ENCODE measurements at regions not wholly inside any gene's neighbourhood (a gene's known extent, or its start where the extent isn't known, plus 50 kb on each side); places are given as distances from the start of the nearest gene placed in this dataset.

GRCh38 chr3:107455621-107456020, 67.1 kb upstream of the BBX start:
- TF ChIP-seq EZH2 (optimal IDR thresholded peaks at IDR 0.05; ENCODE audit: low read depth, low read length) (no peak), EZH2phosphoT487 (IDR thresholded peaks at IDR 0.05; ENCODE audit: low read length) (no peak)
- TF ChIP-seq, protein P1, sequence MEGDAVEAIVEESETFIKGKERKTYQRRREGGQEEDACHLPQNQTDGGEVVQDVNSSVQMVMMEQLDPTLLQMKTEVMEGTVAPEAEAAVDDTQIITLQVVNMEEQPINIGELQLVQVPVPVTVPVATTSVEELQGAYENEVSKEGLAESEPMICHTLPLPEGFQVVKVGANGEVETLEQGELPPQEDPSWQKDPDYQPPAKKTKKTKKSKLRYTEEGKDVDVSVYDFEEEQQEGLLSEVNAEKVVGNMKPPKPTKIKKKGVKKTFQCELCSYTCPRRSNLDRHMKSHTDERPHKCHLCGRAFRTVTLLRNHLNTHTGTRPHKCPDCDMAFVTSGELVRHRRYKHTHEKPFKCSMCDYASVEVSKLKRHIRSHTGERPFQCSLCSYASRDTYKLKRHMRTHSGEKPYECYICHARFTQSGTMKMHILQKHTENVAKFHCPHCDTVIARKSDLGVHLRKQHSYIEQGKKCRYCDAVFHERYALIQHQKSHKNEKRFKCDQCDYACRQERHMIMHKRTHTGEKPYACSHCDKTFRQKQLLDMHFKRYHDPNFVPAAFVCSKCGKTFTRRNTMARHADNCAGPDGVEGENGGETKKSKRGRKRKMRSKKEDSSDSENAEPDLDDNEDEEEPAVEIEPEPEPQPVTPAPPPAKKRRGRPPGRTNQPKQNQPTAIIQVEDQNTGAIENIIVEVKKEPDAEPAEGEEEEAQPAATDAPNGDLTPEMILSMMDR (IDR thresholded peaks at IDR 0.05; ENCODE audit: low read length), result no peak
- Histone ChIP-seq H3K27ac (ENCODE audit: low read length) (no peak overlapping the region), H2AFZ (ENCODE audit: low read length) (no peak overlapping the region), H3K4me3 (ENCODE audit: low read length) (no peak overlapping the region), H3K9me3 (replicated peaks; ENCODE audit: insufficient read depth, low read length) (no peaks in the 10 kb centered on the region), H4K20me1 (ENCODE audit: insufficient read depth, low read length) (no peaks in the 10 kb centered on the region), H3K27me3 (replicated peaks; ENCODE audit: insufficient read depth, low read length) (no peaks in the 10 kb centered on the region), H3K79me2 (ENCODE audit: low read length) (no peaks in the 10 kb centered on the region), H3K4me1 (ENCODE audit: low read length) (no peaks in the 10 kb centered on the region), H3K9ac (ENCODE audit: low read length) (no peak overlapping the region), H3K9me2 (replicated peaks; ENCODE audit: insufficient read depth, low read length) (no peaks in the 10 kb centered on the region), H3K36me3 (replicated peaks; ENCODE audit: insufficient read depth, low read length) (no peaks in the 10 kb centered on the region), H3F3A (ENCODE audit: insufficient read depth, low read length) (no peaks in the 10 kb centered on the region), H3K4me2 (ENCODE audit: low read depth, low read length) (no peak overlapping the region)
- no peak for DNase-seq

- Histone ChIP-seq H3K9me3 (replicated peaks; ENCODE audit: insufficient read depth, low read length) (no peaks in the 10 kb centered on the region), H2AFZ (ENCODE audit: low read length) (no peak overlapping the region), H3K4me3 (ENCODE audit: low read length) (no peak overlapping the region), H3K79me2 (ENCODE audit: low read length) (no peaks in the 10 kb centered on the region), H3K36me3 (replicated peaks; ENCODE audit: insufficient read depth, low read length) (no peaks in the 10 kb centered on the region), H3F3A (ENCODE audit: insufficient read depth, low read length) (no peaks in the 10 kb centered on the region), H3K27me3 (replicated peaks; ENCODE audit: insufficient read depth, low read length) (no peaks in the 10 kb centered on the region), H4K20me1 (ENCODE audit: insufficient read depth, low read length) (no peaks in the 10 kb centered on the region), H3K27ac (ENCODE audit: low read length) (no peak overlapping the region), H3K9me2 (replicated peaks; ENCODE audit: insufficient read depth, low read length) (no peaks in the 10 kb centered on the region), H3K9ac (ENCODE audit: low read length) (no peak overlapping the region), H3K4me2 (ENCODE audit: low read depth, low read length) (no peak overlapping the region), H3K4me1 (ENCODE audit: low read length) (no peaks in the 10 kb centered on the region)
- DNase-seq, result no peak
- TF ChIP-seq EZH2phosphoT487 (IDR thresholded peaks at IDR 0.05; ENCODE audit: low read length), result no peak
These were observed 66.3 kb upstream of the BBX start for GRCh38 chr3:107456501-107456900.

DNA sequence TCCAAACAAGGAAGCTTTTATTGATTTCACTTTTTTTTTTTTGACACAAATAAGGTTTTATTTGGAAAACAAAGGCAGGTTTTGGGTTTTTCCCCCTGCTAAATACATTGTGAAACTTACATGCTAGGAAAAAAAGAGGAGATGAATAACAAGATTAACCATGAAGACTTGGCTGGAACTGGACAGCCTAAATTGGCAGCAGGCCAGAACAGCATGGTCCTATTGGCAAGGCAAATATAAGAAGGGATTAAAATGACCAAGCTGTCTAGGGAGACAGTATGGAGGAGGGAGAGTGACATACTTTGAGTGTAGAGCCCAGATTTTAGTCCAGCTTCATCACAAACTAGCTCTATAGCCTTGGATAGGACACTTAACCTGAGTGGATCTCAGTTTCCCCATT, 63.9 kb upstream of the BBX start:
- DNase-seq, result no peak
- TF ChIP-seq EZH2 (optimal IDR thresholded peaks at IDR 0.05; ENCODE audit: low read depth, low read length) (no peak), EZH2phosphoT487 (IDR thresholded peaks at IDR 0.05; ENCODE audit: low read length) (no peak)
- TF ChIP-seq, protein P1 (IDR thresholded peaks at IDR 0.05; ENCODE audit: low read length), result no peak
- H3K9ac ChIP-seq (ENCODE audit: low read length), result no peak overlapping the region
- no peak overlapping the region for H2AFZ ChIP-seq (ENCODE audit: low read length)
- no peaks in the 10 kb centered on the region for H3K9me2 ChIP-seq (replicated peaks; ENCODE audit: insufficient read depth, low read length)
- H4K20me1 ChIP-seq (ENCODE audit: insufficient read depth, low read length), result no peaks in the 10 kb centered on the region
- no peaks in the 10 kb centered on the region for H3K4me1 ChIP-seq (ENCODE audit: low read length)
- H3K9me3 ChIP-seq (replicated peaks; ENCODE audit: insufficient read depth, low read length), result no peaks in the 10 kb centered on the region
- no peak overlapping the region for H3K27ac ChIP-seq (ENCODE audit: low read length)
- H3K27me3 ChIP-seq (replicated peaks; ENCODE audit: insufficient read depth, low read length), result no peaks in the 10 kb centered on the region
- H3K36me3 ChIP-seq (replicated peaks; ENCODE audit: insufficient read depth, low read length), result no peaks in the 10 kb centered on the region
- H3K4me2 ChIP-seq (ENCODE audit: low read depth, low read length), result no peak overlapping the region
- H3F3A ChIP-seq (ENCODE audit: insufficient read depth, low read length), result no peaks in the 10 kb centered on the region
- H3K4me3 ChIP-seq (ENCODE audit: low read length), result no peak overlapping the region
- H3K79me2 ChIP-seq (ENCODE audit: low read length), result no peaks in the 10 kb centered on the region

DNA sequence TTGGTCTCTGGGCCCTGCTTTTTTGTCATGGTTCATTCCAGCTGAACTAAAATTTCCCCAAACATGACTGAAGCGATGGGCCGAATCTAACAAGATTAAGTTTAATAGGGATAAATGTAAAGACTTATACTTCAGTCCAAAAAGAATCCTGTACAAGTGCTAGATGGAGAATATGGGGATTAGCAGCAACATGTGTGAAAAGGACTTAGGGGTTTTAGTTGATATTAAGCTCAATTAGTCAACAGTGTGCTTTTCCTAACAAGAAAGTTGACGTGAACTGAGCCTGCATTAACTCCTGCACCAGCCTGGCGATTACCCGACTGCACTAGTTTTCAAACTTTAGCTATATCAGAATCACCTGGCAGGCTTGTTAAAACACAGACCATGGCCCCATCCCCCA, 61.0 kb upstream of the BBX start:
- TF ChIP-seq, protein P1 (IDR thresholded peaks at IDR 0.05; ENCODE audit: low read length), result no peak
- no peak for TF ChIP-seq EZH2 (optimal IDR thresholded peaks at IDR 0.05; ENCODE audit: low read depth, low read length)
- no peak for TF ChIP-seq EZH2phosphoT487 (IDR thresholded peaks at IDR 0.05; ENCODE audit: low read length)
- no peak for DNase-seq
- Histone ChIP-seq H2AFZ (ENCODE audit: low read length) (no peak overlapping the region), H3K36me3 (replicated peaks; ENCODE audit: insufficient read depth, low read length) (no peaks in the 10 kb centered on the region), H3K4me3 (ENCODE audit: low read length) (no peak overlapping the region), H4K20me1 (ENCODE audit: insufficient read depth, low read length) (no peaks in the 10 kb centered on the region), H3F3A (ENCODE audit: insufficient read depth, low read length) (no peaks in the 10 kb centered on the region), H3K9ac (ENCODE audit: low read length) (no peak overlapping the region), H3K4me2 (ENCODE audit: low read depth, low read length) (no peak overlapping the region), H3K27me3 (replicated peaks; ENCODE audit: insufficient read depth, low read length) (no peaks in the 10 kb centered on the region), H3K79me2 (ENCODE audit: low read length) (no peaks in the 10 kb centered on the region), H3K9me2 (replicated peaks; ENCODE audit: insufficient read depth, low read length) (no peaks in the 10 kb centered on the region), H3K9me3 (replicated peaks; ENCODE audit: insufficient read depth, low read length) (no peaks in the 10 kb centered on the region), H3K4me1 (ENCODE audit: low read length) (no peaks in the 10 kb centered on the region), H3K27ac (ENCODE audit: low read length) (no peak overlapping the region)

Measured in MM.1S (cell line).